Suprapubic skin (tissue), 3 donors: ENCODE measurements at regions not wholly inside any gene's neighbourhood (a gene's known extent, or its start where the extent isn't known, plus 50 kb on each side); places are given as distances from the start of the nearest gene placed in this dataset.

Source experiments
- CTCF ChIP-seq, 2 donors: fragments of 200-600 bp in 1 of 2; fragments of 450-650 bp in 1 of 2; sonication (generic) in 1 of 2; IDR thresholded peaks; one replicate each; pipeline ENCODE4 v1.5.1; 2016 to 2019; ENCODE audit warnings: antibody characterized with exemption in 2 of 2, mild to moderate bottlenecking in 1 of 2, moderate library complexity in 1 of 2
- POLR2AphosphoS5 ChIP-seq, 3 donors: sonication (generic); formaldehyde crosslinking; IDR thresholded peaks; one replicate each; pipeline ENCODE4 v1.6.1; 2017; ENCODE audit warnings: antibody characterized with exemption in 3 of 3

- TF ChIP-seq POLR2AphosphoS5 (IDR thresholded peaks at IDR 0.05) = no peak
- TF ChIP-seq CTCF (IDR thresholded peaks at IDR 0.05) = no peak
Observed at GRCh38 chr13:79060216-79060615, 345.8 kb downstream of the RBM26 start.
